Endothelial cell of umbilical vein (primary cell): ENCODE measurements at regions not wholly inside any gene's neighbourhood (a gene's known extent, or its start where the extent isn't known, plus 50 kb on each side); places are given as distances from the start of the nearest gene placed in this dataset.

ENCODE experiments used
- BruUV-seq: library from RNA; stranded (reverse); fragments of 400-500 nt; replicated peaks from 2 replicates; lab custom pipeline; 2021; lab: Mats Ljungman, UMichigan
- CTCF ChIA-PET: fragments of 300-600, 350-600 bp; sonication (Branson Sonifier 250); formaldehyde crosslinking; loops from one replicate; lab custom pipeline; 2021; ENCODE audit warnings: antibody characterized with exemption, inconsistent platforms; lab: Charles Lee
- POLR2A ChIA-PET: fragments of 300-600, 350-600 bp; sonication (Branson Sonifier 250); formaldehyde crosslinking; loops from one replicate; lab custom pipeline; 2021; ENCODE audit warnings: antibody characterized with exemption, inconsistent platforms; lab: Charles Lee
- DNase-seq: peaks from one replicate; pipeline ENCODE4 v3.0.0-alpha.2; 2011; ENCODE audit warnings: low read depth, low spot score
- FAIRE-seq: peaks from 2 replicates; lab custom pipeline; 2011; peaks lifted over from hg19 to GRCh38; lab: Jason Lieb, UNC
- H2AFZ ChIP-seq: 2 replicates; pipeline ENCODE4 v1.6.0; 2012; ENCODE audit warnings: low read depth, low read length, control low read depth, inconsistent platforms
- H3K27ac ChIP-seq: 2 replicates; pipeline ENCODE4 v1.5.1; 2011; ENCODE audit warnings: low read depth, mild to moderate bottlenecking, control low read depth, low read length, moderate library complexity; ENCODE audit not compliant: insufficient read depth
- H3K27me3 ChIP-seq, 2 experiments: 2 replicates each; pipeline versions ENCODE4 v1.6.0 to v1.6.1; 2011; ENCODE audit warnings: low read length in 2 of 2, mixed read lengths in 1 of 2; ENCODE audit not compliant: control insufficient read depth in 2 of 2, insufficient read depth in 2 of 2
- H3K36me3 ChIP-seq, 2 experiments: 2 replicates in 1 of 2; 3 replicates in 1 of 2; pipeline ENCODE4 v1.5.1; 2011; ENCODE audit warnings: low read length in 2 of 2, mild to moderate bottlenecking in 1 of 2, moderate library complexity in 1 of 2; ENCODE audit not compliant: control insufficient read depth in 2 of 2, insufficient read depth in 2 of 2; ENCODE audit errors: extremely low read depth in 1 of 2
- H3K4me1 ChIP-seq: 3 replicates; pipeline ENCODE4 v1.5.1; 2011; ENCODE audit warnings: mild to moderate bottlenecking, low read length; ENCODE audit not compliant: control insufficient read depth, insufficient read depth; ENCODE audit errors: extremely low read depth
- H3K4me2 ChIP-seq: 2 replicates; pipeline ENCODE4 v1.6.1; 2011; ENCODE audit warnings: low read length, control low read depth, mixed read lengths; ENCODE audit not compliant: insufficient read depth
- H3K4me3 ChIP-seq, 3 experiments: fragments of 200-600 bp in 1 of 3; sonication (generic), shearing (Covaris generic) in 1 of 3; replicated peaks in 1 of 3; 2 replicates each; pipeline ENCODE4 v1.5.1; 2011 to 2016; ENCODE audit warnings: control low read depth in 3 of 3, low read length in 3 of 3, mild to moderate bottlenecking in 2 of 3, inconsistent platforms in 1 of 3, low read depth in 1 of 3, moderate library complexity in 1 of 3; ENCODE audit not compliant: insufficient read depth in 1 of 3
- H3K79me2 ChIP-seq: 2 replicates; pipeline ENCODE4 v1.6.0; 2012; ENCODE audit warnings: low read length, inconsistent platforms; ENCODE audit not compliant: control insufficient read depth, insufficient read depth
- H3K9ac ChIP-seq: replicated peaks from 2 replicates; pipeline ENCODE3; 2011; ENCODE audit warnings: low read length, control low read depth; ENCODE audit not compliant: insufficient read depth; ENCODE audit errors: extremely low read depth
- H3K9me1 ChIP-seq: replicated peaks from 3 replicates; pipeline ENCODE4 v1.6.0; 2011; ENCODE audit warnings: mild to moderate bottlenecking, low read length; ENCODE audit not compliant: control insufficient read depth, insufficient read depth; ENCODE audit errors: extremely low read depth
- H3K9me3 ChIP-seq: replicated peaks from 2 replicates; pipeline ENCODE4 v1.5.1; 2012; ENCODE audit warnings: low read length, inconsistent platforms; ENCODE audit not compliant: control insufficient read depth, insufficient read depth
- H4K20me1 ChIP-seq: replicated peaks from 2 replicates; pipeline ENCODE3; 2011; ENCODE audit warnings: mild to moderate bottlenecking, low read length; ENCODE audit not compliant: control insufficient read depth, insufficient read depth; ENCODE audit errors: extremely low read depth
- EZH2 ChIP-seq: IDR thresholded peaks from 2 replicates; pipeline ENCODE4 v1.6.1; 2012; ENCODE audit warnings: borderline replicate concordance, low read depth, mild to moderate bottlenecking, moderate library complexity, low read length, inconsistent platforms; ENCODE audit not compliant: severe bottlenecking
- FOS ChIP-seq: IDR thresholded peaks from 2 replicates; pipeline ENCODE4 v1.6.1; 2011; ENCODE audit warnings: mild to moderate bottlenecking, low read length, moderate library complexity, borderline replicate concordance; ENCODE audit not compliant: insufficient read depth
- GATA2 ChIP-seq: IDR thresholded peaks from 2 replicates; pipeline ENCODE4 v1.7.0; 2011; ENCODE audit warnings: low read depth, mild to moderate bottlenecking, moderate library complexity, mixed read lengths, low read length; ENCODE audit not compliant: insufficient read length, insufficient read depth
- JUN ChIP-seq: IDR thresholded peaks from 2 replicates; pipeline ENCODE4 v1.6.1; 2011; ENCODE audit warnings: borderline replicate concordance, low read depth; ENCODE audit not compliant: insufficient read length, insufficient read depth
- MYC ChIP-seq: IDR thresholded peaks from one replicate; pipeline ENCODE4 v1.6.1; 2011; ENCODE audit warnings: mild to moderate bottlenecking, low read depth, low read length
- POLR2A ChIP-seq: IDR thresholded peaks from 2 replicates; pipeline ENCODE4 v1.6.1; 2012; ENCODE audit warnings: low read depth, mild to moderate bottlenecking, control low read depth, low read length
- POLR2AphosphoS5 ChIP-seq: IDR thresholded peaks from 2 replicates; pipeline ENCODE4 v1.6.1; 2012; ENCODE audit warnings: low read depth, mild to moderate bottlenecking, control low read depth, low read length, moderate library complexity; ENCODE audit not compliant: insufficient read depth
- dilution Hi-C: fragments of 300-500 bp; cut with MboI; formaldehyde crosslinking; loops from one replicate; pipeline ENCODE4 v1.15.0; 2019; ENCODE audit warnings: low sequenced_read_pairs; ENCODE audit not compliant: extremely low pct_ligation_motif_present
- intact Hi-C: fragments of 100-400 bp; cut with micrococcal nuclease; formaldehyde crosslinking; loops from one replicate; pipeline ENCODE4 v1.10.0; 2022
- TF ChIP-seq, protein P1 (sequence below): IDR thresholded peaks from 2 replicates; pipeline ENCODE4 v1.6.1; 2011; ENCODE audit not compliant: insufficient read depth, insufficient read length
- TF ChIP-seq, protein P2 (sequence below), 2 donors: IDR thresholded peaks; 1 replicate in 1 of 2; 2 replicates in 1 of 2; pipeline ENCODE4 v1.5.1; 2011; ENCODE audit warnings: low read length in 2 of 2, mild to moderate bottlenecking in 2 of 2, moderate library complexity in 2 of 2, control low read depth in 1 of 2, inconsistent platforms in 1 of 2, low read depth in 1 of 2; ENCODE audit not compliant: insufficient read depth in 1 of 2; ENCODE audit errors: extremely low read depth in 1 of 2

- Histone ChIP-seq H3K79me2 (no peaks in the 10 kb centered on the region), H3K4me2 (no peak overlapping the region), H3K9me3 (no peaks in the 10 kb centered on the region), H3K27me3 (no peaks in the 10 kb centered on the region), H2AFZ (no peak overlapping the region), H3K9me1 (no peaks in the 10 kb centered on the region), H4K20me1 (no peaks in the 10 kb centered on the region), H3K4me3 (no peak overlapping the region), H3K4me1 (no peaks in the 10 kb centered on the region), H3K27ac (no peak overlapping the region), H3K36me3 (no peaks in the 10 kb centered on the region), H3K9ac (no peak overlapping the region)
- CTCF ChIA-PET: no interaction called here
- no TSS peak for BruUV-seq
- no peak for TF ChIP-seq MYC
- TF ChIP-seq POLR2AphosphoS5: no peak
- TF ChIP-seq FOS: no peak
- TF ChIP-seq GATA2: no peak
- no peak for TF ChIP-seq JUN
- no peak for TF ChIP-seq POLR2A
- TF ChIP-seq, protein P1, sequence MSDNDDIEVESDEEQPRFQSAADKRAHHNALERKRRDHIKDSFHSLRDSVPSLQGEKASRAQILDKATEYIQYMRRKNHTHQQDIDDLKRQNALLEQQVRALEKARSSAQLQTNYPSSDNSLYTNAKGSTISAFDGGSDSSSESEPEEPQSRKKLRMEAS: no peak
- no peak for TF ChIP-seq EZH2
- TF ChIP-seq, protein P2, sequence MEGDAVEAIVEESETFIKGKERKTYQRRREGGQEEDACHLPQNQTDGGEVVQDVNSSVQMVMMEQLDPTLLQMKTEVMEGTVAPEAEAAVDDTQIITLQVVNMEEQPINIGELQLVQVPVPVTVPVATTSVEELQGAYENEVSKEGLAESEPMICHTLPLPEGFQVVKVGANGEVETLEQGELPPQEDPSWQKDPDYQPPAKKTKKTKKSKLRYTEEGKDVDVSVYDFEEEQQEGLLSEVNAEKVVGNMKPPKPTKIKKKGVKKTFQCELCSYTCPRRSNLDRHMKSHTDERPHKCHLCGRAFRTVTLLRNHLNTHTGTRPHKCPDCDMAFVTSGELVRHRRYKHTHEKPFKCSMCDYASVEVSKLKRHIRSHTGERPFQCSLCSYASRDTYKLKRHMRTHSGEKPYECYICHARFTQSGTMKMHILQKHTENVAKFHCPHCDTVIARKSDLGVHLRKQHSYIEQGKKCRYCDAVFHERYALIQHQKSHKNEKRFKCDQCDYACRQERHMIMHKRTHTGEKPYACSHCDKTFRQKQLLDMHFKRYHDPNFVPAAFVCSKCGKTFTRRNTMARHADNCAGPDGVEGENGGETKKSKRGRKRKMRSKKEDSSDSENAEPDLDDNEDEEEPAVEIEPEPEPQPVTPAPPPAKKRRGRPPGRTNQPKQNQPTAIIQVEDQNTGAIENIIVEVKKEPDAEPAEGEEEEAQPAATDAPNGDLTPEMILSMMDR (IDR thresholded peaks at IDR 0.05; ENCODE audit: extremely low read depth in 1 of 2, insufficient read depth in 1 of 2, low read depth in 1 of 2, low read length in 2 of 2): no peak
- intact Hi-C loops (no loop called here), dilution Hi-C loops (no loop called here)
- DNase-seq: no peak
- POLR2A ChIA-PET: no interaction called here
- no peak for FAIRE-seq
These were observed 148.3 kb upstream of the TBX18 start for GRCh38 chr6:84912472-84913322.
